GM19438 (cell line): ENCODE measurements at regions not wholly inside any gene's neighbourhood (a gene's known extent, or its start where the extent isn't known, plus 50 kb on each side); places are given as distances from the start of the nearest gene placed in this dataset.
"Not testable (repeated sequence)": the region's sequence is repeated elsewhere in the genome, so short reads cannot be mapped to it uniquely, and the experiment has no call there.

ENCODE experiments used
- ATAC-seq: cut with Tn5 transposase; IDR thresholded peaks from one replicate; pipeline ENCODE4 v1.9.1; 2021; ENCODE audit warnings: low read depth; ENCODE audit not compliant: unreplicated experiment

- no peak for ATAC-seq
Observed at GRCh38 chr12:68422956-68423574, 90.9 kb upstream of the MDM1 start.

DNA sequence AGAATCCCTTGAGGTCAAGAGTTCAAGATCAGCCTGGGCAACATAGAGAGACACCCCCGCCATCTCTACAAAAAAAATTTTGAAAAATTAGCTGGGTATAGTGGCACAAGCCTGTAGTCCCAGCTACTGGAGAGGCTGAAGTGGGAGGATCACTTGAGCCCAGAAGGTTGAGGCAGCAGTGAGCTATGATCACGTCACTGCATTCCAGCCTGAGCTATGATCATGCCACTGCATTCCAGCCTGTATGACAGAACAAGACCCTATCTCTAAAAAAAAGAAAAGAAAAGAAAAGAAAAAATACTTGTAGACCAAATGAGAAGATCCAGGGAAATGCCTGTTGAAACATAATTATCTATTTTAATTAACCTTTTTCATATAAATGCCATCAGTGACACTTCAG, 93.8 kb upstream of the MDM1 start:
- no peak for ATAC-seq

GRCh38 chr12:68428211-68428610, 96.0 kb upstream of the MDM1 start:
- ATAC-seq: no peak

DNA sequence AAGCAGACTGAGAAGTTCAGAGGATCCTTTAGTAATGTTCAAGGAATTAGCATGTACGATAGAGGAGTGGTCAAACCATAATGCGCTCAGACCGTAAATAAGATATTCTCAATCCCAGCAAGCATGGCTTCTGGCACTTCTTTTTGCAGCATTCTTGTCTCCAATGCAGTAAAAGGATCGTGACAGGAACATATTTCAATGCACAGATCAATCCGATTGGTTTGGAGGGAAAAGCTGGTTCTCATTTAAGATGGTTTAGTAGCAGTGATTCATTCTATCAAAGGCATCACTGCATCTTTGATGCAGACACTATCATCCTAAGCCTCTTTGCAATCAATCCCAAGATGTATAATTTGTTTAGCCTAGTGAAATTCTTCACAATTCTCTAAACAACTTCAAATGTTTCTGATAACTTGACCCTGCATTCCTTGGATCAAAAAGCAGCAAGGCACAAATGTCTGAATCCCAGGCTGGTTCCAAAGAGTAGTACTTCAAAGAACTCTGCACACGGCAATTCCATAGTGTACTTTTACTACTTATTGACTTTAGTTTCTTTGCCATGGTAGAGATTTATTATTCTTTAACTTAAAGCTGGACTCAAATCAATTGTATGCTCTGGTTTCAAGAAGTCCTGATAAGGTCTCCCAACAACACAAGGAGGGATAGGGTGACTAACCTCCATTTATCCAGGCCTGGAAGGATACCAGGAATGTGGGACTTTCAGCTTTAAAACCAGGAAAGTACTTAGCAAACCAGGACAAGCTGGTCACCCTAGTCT, 96.8 kb upstream of the MDM1 start:
- no peak for ATAC-seq

GRCh38 chr12:68429696-68430095, 97.5 kb upstream of the MDM1 start:
- no peak for ATAC-seq

DNA sequence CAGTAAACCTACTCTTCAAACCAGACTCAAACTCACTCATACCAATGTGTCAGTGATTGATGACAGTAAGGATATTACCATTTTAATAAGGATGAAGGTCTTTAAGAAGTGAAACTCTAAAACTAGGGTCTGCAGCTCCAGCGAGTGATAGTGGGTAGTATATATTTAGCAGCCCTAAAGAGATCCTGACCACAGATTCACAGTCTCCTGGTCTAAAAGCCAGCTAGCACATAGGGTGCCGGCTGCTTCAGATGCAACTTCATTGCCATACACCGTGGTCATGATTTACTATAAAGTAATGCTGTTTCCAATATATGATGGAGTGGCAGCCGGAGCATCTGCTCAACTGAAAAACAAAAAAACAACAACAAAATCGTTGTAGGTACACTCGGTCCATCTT, 99.6 kb upstream of the MDM1 start:
- ATAC-seq: no peak

DNA sequence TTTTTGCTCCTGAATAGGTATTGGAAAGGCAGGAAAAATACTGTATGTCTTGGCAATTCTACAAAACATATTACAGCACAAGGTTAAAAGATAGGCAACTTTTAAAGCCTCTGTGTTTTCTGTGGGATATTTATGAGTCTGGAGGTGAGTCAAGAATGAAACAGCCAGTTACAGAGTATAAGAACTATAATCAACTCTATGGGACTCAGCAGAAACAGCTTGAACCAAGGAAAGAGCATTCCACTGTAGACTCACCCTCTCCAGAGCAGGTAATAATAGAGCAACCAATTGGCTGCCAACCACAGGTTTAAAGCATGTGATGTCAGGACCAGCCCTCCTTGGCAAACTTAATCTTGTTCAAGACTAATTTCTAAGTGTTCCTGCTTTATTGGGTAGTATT, 100.5 kb upstream of the MDM1 start:
- no peak for ATAC-seq

GRCh38 chr12:68434391-68435298, 102.5 kb upstream of the MDM1 start:
- ATAC-seq: no peak

GRCh38 chr12:68435299-68435637, 103.1 kb upstream of the MDM1 start:
- ATAC-seq: no peak

GRCh38 chr12:68435816-68436215, 103.7 kb upstream of the MDM1 start:
- no peak for ATAC-seq

DNA sequence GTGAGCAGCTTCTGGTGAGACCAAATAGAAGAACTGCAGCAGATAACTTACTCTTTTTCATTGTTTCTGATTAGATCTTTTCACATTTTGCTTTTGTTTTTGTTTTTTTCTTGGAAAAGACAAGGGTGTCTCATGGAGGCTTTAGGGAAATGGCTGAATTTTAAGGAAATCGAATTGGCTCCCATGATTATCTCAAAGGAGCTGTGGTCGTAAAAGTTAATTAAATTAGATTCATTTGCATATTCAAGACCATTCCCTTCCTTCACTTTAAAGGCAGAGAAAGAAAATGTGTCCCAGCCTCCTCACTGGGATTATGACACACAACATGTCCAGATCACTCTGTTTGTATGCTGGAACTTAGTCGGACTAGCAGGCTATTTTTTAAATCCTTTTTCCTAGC, 106.4 kb upstream of the MDM1 start:
- ATAC-seq: no peak

GRCh38 chr12:68439368-68440045, 107.3 kb upstream of the MDM1 start:
- ATAC-seq: no peak

DNA sequence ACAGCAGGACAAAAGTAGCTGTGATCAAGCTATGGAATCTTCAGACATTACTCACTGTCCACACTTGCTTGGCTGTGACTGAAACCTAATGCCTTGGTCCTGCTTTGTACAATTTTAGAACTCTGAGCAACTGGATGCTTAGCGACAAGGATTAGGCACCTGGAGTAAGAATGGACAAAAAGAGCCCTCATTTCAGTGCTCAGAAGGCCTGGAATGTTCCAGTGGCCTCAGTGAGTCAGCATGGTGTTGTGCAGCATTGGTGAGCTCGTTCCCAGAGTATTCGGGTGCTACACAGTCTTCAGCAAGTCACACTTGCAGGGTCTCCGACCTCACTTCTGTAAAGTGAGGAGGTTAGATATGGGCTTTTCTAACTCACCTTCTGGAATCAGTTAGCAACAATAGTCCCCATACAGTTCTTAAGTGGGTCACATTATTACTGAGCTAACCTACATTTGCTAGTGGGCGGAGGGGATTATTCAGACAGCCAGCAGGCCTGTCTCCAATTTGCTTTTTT, 108.0 kb upstream of the MDM1 start:
- no peak for ATAC-seq

DNA sequence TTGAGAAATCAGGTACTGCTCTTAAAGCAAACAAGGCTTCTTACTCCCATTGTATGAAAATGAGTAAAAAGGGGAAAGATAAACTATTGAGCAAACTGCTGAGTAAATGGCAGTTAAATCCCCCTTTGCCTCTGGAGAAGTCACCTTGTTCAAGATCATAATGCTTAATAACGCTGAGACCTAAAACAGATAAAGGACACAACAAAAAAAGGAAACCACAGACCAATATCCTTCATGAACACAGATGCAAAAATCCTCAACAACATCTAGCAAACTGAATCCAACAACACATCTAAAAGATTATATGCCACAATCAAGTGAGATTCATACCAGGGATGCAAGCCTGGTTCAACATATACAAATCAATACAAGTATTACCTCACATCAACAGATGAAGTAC, 109.0 kb upstream of the MDM1 start:
- ATAC-seq: no peak

GRCh38 chr12:68442353-68442972, 110.3 kb upstream of the MDM1 start:
- ATAC-seq: not testable (repeated sequence)

- ATAC-seq: not testable (repeated sequence)
Observed at GRCh38 chr12:68443695-68444094, 111.5 kb upstream of the MDM1 start.

- ATAC-seq: no peak
Observed at GRCh38 chr12:68445824-68446223, 113.7 kb upstream of the MDM1 start.

DNA sequence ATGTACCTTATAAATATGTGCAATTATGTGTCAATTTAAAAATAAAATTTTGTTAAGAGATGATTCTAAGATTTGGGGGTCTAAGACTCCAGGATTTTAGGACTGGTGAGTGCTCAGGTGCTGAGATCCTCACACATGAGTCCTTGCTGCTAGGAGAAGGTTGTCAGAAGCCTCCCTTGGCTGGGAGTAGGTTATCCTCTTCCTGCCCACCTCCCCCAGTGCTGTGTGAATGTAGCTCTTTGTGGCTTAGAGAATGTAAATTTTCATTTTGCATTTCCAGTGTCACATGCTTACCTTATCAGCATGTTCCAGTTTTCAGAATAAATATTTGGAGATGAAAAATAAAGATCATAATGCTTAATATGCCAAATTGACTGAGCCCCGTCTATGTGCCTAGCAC, 114.2 kb upstream of the MDM1 start:
- ATAC-seq: no peak

DNA sequence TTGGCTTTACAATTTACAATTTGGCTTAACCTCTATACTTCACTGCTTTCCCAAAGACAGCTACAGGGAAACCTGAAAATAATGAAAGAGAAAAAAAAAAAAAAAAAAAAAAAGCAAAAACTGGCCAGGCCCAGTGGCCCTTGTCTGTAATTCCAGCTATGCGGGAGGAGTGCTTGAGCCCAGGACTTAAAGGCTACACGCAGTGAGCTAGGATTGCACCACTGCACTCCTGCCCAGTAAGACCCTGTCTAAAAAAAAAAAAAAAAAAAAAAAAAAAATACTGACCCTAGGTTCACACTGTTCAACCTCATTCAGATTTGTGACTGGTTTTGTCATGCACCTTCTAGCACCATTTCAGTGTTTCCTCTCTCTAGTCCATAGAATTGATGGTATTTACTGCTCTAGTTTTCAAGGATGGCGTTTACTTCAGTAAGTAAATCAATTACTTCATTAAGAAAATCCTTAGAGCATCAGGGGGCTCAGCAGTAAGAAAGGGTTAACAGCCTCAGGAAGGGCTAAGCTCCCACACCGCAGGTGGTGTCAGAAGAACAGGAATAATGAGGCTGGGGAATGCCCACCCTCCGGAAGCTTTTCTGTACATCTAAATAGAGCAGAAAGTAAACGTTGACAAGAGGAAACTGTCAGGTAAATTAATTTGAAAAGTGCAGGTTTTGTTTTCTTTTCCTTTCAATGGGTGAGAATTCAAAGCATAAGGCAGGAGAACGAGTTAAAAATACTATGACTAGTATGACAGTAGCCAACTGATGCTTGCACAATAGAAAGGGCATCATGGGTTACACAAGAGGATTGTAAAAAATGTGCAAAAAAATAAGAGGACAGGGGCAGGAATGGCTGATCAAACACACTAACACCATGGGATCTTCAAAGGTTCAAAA, 115.0 kb upstream of the MDM1 start:
- no peak for ATAC-seq
